Glutamatergic neuron (in vitro differentiated cells): ENCODE measurements at regions not wholly inside any gene's neighbourhood (a gene's known extent, or its start where the extent isn't known, plus 50 kb on each side); places are given as distances from the start of the nearest gene placed in this dataset.

ENCODE experiments used
- DNase-seq: peaks from one replicate; pipeline ENCODE4 v3.0.0; 2022
- H3K27ac Mint-ChIP-seq: one replicate; pipeline ENCODE4 v1.8.0; 2020; ENCODE audit warnings: mild to moderate bottlenecking, mixed read lengths, inconsistent platforms; ENCODE audit not compliant: unreplicated experiment
- H3K27me3 Mint-ChIP-seq: one replicate; pipeline ENCODE4 v1.8.0; 2020; ENCODE audit warnings: mild to moderate bottlenecking, moderate library complexity, mixed read lengths, inconsistent platforms; ENCODE audit not compliant: unreplicated experiment
- H3K36me3 Mint-ChIP-seq: one replicate; pipeline ENCODE4 v1.8.0; 2020; ENCODE audit warnings: mild to moderate bottlenecking, mixed read lengths, inconsistent platforms; ENCODE audit not compliant: unreplicated experiment
- H3K4me1 Mint-ChIP-seq: one replicate; pipeline ENCODE4 v1.8.0; 2020; ENCODE audit warnings: mild to moderate bottlenecking, low read depth, mixed read lengths, inconsistent platforms; ENCODE audit not compliant: unreplicated experiment
- H3K4me3 Mint-ChIP-seq: one replicate; pipeline ENCODE4 v1.8.0; 2020; ENCODE audit warnings: mild to moderate bottlenecking, mixed read lengths, inconsistent platforms; ENCODE audit not compliant: unreplicated experiment
- H3K9me3 Mint-ChIP-seq: one replicate; pipeline ENCODE4 v1.8.0; 2020; ENCODE audit warnings: mild to moderate bottlenecking, moderate library complexity, mixed read lengths, inconsistent platforms; ENCODE audit not compliant: unreplicated experiment
- CTCF ChIP-seq: fragments of 200-600 bp; sonication (generic); IDR thresholded peaks from one replicate; pipeline ENCODE4 v1.5.0; 2021; ENCODE audit not compliant: partially characterized antibody, unreplicated experiment

DNA sequence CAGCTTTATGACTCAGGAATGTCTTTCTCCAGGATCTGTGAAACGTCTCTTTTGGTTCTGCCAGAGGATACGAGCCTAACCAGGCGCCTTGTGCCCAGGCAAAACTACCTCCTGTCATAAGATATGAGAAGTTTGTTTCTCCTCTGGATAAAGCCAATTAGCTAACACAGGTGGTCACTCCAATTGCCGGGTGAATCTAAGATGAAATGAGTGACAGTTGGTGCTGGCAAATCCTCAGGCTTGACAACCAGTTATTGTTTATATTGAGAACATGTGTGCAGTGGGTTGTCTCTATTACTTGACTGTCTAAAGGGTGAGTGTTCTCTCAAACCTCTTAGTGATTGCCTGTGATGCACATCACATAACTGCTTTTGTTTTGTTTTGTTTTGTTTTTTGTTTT lies 449.1 kb downstream of the XPNPEP1 start:
- H3K9me3 Mint-ChIP-seq, result peaks cover 7% of the 10 kb centered on the region
- peaks cover 4% of the 10 kb centered on the region for H3K27me3 Mint-ChIP-seq
- TF ChIP-seq CTCF, result no peak
- no peak overlapping the region for H3K27ac Mint-ChIP-seq
- H3K36me3 Mint-ChIP-seq, result no peaks in the 10 kb centered on the region
- no peak for DNase-seq
- no peak overlapping the region for H3K4me3 Mint-ChIP-seq
- peaks cover 45% of the 10 kb centered on the region for H3K4me1 Mint-ChIP-seq

DNA sequence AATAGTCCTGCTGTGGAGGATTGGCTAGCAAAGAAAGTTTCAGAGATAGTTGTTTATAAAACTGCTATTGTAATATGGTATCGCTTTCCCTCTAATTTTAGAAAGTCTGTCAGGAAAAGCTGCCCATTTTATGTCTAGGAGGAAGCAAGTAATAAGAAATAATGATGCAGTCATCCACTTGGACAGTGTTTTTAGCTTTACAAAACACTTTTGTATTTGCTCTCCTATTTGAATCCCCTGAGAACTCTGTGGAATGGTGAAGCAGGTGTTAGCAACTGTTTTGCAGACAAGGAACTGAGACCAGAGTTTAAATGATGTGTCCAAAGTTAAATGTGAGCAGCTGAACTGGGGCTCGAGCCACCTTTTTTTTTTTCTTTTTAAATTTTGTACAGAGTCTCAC lies 455.8 kb downstream of the XPNPEP1 start:
- TF ChIP-seq CTCF, result no peak
- Mint-ChIP-seq H3K27ac (no peak overlapping the region), H3K4me1 (peaks cover 5% of the 10 kb centered on the region), H3K4me3 (no peak overlapping the region), H3K9me3 (peaks cover 8% of the 10 kb centered on the region), H3K27me3 (no peaks in the 10 kb centered on the region), H3K36me3 (no peaks in the 10 kb centered on the region)
- no peak for DNase-seq

DNA sequence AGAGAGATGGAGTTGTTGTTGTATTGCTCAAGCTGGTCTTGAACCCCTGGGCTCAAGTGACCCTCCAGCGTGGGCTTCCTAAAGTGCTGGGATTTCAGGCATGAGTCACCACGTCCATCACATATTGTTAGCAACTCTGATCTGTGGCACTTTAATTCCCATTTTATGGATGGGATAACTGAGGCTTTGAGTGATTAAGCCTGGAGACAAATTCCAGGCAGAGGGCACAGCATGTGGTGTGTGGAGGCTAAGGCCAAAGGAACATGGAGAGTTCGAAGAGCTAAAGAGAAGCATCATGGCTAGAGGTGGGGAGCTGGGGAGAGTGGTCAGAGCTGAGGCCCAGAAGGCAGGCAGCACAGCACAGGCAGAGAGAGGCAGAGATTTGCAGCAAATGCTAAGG lies 458.4 kb downstream of the XPNPEP1 start:
- Mint-ChIP-seq H3K27me3 (no peaks in the 10 kb centered on the region), H3K27ac (no peak overlapping the region), H3K4me3 (no peak overlapping the region), H3K9me3 (peaks cover 8% of the 10 kb centered on the region), H3K36me3 (no peaks in the 10 kb centered on the region), H3K4me1 (peaks cover 2% of the 10 kb centered on the region)
- TF ChIP-seq CTCF, result no peak
- no peak for DNase-seq

GRCh38 chr10:109457302-109457638 lies 466.0 kb downstream of the XPNPEP1 start:
- H3K27me3 Mint-ChIP-seq, result no peaks in the 10 kb centered on the region
- TF ChIP-seq CTCF, result no peak
- no peak for DNase-seq
- H3K4me1 Mint-ChIP-seq, result no peaks in the 10 kb centered on the region
- H3K4me3 Mint-ChIP-seq, result peak overlapping the region; percentile 83
- no peaks in the 10 kb centered on the region for H3K36me3 Mint-ChIP-seq
- H3K9me3 Mint-ChIP-seq, result no peaks in the 10 kb centered on the region
- H3K27ac Mint-ChIP-seq, result no peak overlapping the region

GRCh38 chr10:109456566-109457301 lies 466.6 kb downstream of the XPNPEP1 start:
- TF ChIP-seq CTCF, result no peak
- Mint-ChIP-seq H3K36me3 (no peaks in the 10 kb centered on the region), H3K27me3 (no peaks in the 10 kb centered on the region)

More at GRCh38 chr10:109456566-109457301, 466.6 kb downstream of the XPNPEP1 start:
- Mint-ChIP-seq H3K9me3 (no peaks in the 10 kb centered on the region), H3K27ac (no peak overlapping the region), H3K4me3 (peak overlapping the region; percentile 83), H3K4me1 (no peaks in the 10 kb centered on the region)
- DNase-seq, result peak; percentile 50
